GM21576 (cell line): ENCODE measurements at regions not wholly inside any gene's neighbourhood (a gene's known extent, or its start where the extent isn't known, plus 50 kb on each side); places are given as distances from the start of the nearest gene placed in this dataset.

Experiments used
- ATAC-seq: cut with Tn5 transposase; IDR thresholded peaks from one replicate; pipeline ENCODE4 v1.9.1; 2021; ENCODE audit warnings: mild to moderate bottlenecking, moderate library complexity; ENCODE audit not compliant: unreplicated experiment

DNA sequence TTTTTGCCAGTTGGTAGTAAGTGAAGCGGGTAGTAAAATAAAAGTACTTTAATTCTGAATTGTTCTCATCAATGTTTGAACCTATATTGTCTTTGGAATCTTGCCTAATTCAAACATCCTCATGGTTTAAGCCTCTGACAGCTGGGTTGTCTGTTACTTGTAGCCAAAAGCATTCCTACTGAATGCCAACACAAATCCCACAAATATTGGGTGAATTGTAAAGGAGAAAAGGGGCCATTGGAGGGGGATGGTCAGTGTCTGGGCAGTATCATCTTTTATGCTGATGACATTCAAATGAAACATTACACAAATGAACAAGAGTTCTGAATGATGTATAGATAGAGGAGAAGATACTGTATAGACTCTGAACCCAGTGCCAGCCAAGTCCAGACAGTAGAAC is 309.5 kb downstream of the OSTF1 start:
- ATAC-seq, result no peak

DNA sequence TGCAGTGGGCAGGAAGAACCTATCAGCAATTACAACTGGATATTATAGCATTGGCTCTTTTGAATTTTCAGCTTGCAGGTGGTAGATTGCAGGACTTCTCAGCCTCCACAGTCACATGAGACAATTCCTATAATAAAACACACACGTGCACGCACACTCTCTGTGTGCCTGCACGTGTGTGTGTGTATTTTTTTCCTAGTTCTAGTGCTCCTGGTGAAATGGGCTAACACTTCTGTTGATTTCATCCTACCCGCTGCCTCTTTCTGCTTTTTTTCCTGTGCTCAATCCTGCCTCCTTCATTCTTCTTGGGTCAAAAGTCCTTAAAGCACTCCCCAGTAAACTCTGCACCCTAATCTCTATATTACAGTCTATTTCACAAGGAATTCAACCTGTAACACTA is 320.1 kb downstream of the OSTF1 start:
- no peak for ATAC-seq

DNA sequence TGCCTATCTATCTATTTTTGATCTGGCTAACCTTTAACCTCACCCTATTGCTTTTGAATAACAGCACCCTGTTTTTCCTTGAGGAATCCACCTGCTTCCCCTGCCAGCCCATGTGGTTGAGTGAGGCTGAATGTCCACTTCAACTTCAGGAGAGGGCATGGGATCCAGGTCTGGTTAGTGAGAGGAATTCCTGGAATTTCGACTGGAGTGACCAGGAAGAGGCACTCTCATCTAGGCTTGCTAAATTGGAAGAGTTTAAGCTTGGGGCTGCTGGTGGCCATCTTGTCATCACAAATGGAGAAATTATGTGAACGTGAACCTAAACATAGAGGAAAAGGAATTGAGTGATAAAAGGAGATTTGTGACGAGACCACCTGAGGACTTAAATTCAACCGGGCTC is 322.1 kb downstream of the OSTF1 start:
- ATAC-seq, result no peak

DNA sequence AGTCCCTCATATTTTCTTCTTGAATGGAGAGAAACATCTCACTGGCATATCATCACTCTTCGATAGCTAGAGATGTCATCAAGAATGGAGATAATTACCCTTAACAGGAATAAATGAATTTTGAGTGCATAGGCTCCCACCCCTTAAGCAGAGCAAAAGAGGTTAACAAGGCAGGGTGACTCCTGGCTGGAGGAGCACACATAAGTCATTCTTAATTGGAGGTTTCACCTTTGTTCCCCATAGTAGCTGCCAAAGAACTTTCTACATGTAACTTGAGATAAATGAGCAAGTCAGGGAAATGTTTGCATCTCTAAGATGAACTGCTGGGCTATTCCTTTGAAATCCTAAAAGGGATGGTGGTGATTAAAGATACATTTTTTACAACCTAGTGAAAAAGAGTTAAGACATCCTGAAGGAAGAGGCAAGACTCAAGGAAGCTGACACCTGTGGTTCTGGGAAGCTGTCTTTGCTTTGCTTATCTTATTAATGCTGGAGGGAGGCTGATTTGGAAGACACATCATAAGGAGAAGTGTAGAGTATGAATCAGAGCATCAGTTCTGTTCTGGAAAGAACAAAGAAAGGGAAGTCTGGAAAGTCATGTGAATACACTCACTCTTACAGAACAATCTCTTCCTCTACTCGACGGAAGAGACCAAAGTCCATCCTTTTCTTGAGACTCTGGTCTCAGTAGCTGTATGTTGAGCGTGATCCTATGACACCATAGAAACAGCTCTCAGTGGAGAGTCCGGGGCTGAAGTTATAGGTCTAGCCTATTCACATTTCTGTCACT is 326.3 kb downstream of the OSTF1 start:
- no peak for ATAC-seq

DNA sequence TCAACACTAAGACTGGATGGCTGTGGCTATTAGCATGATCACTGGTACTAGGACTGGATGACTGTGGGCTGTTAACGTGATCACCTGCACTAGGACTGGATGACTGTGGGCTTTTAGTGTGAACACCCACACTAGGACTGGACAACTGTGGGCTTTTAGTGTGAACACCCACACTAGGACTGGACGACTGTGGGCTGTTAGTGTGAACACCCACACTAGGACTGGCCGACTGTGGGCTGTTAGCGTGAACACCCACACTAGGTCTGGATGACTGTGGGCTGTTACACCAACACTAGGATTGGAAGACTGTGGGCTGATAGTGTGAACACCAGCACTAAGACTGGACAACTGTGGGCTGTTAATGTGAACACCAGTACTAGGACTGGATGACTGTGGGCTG is 329.2 kb downstream of the OSTF1 start:
- no peak for ATAC-seq

DNA sequence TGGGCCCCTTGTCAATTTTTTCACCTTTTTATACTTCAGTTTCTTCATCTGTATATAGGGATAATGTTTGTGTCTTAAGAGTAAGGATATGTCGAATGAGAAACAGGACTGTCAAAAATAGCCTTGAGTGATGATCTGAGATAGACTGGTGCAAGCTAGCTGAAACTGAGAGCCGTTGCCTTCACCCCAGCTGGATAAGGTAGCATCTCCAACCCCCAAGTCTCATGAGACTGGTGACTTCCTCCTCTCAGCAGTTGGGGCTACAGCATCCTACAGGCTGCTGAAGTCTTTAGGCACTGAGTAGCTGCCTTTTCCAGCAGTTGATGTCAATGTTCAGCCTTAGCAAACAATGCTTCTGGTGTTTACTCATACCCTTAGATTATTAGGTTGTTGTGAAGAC is 330.2 kb downstream of the OSTF1 start:
- ATAC-seq, result peak; percentile 70

DNA sequence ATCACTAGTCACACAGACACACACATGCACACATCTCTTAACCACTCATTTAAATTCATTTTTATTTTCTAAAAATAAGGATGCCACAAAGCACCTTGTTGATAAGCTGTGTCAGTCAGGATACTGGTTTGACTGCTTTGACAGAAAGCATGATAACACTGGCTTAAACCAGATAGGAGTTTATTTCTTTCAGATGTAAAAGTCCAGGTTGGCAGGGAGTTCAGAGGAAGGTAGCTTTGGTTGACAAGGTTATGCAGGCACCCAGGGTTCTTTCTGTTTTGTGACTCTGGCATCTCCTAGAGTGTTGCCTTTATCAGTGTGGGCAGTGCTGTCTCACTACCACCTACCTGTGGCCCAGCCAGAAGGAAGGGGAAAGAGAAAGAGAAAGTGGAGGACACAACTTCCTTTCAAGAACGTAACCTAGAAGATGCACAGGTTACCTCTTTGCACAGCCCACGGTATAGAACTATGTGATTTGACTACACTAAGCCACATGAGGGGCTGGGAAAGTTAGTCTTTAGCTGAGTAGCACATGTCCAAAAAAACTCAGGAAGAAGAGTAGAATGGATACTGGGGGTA is 334.7 kb downstream of the OSTF1 start:
- ATAC-seq, result no peak

DNA sequence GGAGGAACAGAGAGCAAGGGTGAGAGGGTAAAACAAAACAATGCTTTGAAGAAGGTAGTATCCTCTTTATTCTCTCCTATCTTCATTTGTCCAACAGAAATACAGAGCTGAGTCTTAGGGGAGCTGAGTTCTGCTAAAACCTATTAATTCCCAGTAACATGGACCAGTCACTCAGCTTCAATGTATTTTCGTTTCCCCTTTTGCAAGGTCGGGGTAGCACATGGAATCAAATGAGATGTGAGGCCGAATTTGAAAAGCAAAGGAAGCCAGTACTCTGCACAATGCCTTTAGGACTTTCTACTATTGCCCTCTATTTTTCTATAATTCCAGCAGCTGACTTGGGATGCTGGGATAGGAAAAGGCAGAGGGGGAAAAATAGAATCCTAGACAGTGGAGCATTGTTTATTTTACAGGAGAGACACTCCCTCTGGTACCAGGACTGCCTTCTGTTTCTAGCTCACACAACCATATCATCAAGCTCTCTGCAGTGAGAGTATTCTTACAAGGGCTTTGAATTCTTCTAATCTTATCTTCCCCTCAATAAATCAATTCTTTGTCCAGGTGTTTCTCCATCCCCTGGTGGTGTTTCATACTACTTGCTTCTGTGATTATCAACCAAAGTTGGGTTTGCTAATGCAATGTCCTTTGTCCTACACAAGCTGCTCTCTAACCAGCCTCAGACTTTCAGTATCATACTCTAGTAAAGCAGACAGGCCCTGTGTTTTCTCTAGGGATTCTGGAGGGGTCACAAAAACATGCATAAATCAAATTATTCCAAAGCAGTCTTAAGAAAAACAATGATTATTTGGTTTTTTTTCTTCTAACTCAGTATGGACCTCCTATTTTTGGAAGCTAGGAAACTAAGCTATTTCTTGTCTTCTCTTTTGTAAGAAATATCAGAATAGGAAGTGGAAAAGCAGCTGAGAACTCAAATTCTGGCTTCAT is 341.5 kb downstream of the OSTF1 start:
- no peak for ATAC-seq

DNA sequence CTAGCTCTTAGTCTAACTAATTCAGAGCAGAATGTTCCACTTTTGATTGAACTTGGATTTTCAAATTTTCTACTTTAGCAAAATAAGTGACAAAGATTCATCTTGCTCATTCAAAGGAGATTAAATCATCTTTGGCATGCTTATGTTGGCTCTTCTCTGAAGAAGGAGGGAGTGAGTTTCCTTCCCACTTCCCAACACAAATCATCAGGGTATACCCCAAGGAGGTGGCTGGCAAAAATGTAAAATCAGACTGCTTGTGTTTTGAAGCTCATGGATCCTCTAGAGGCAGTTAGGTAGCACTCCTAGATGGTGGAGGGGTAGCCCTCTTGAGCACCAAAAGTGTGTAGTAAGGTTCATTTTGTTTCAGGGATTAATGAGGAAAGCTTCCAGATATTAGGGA is 343.1 kb downstream of the OSTF1 start:
- ATAC-seq, result no peak

DNA sequence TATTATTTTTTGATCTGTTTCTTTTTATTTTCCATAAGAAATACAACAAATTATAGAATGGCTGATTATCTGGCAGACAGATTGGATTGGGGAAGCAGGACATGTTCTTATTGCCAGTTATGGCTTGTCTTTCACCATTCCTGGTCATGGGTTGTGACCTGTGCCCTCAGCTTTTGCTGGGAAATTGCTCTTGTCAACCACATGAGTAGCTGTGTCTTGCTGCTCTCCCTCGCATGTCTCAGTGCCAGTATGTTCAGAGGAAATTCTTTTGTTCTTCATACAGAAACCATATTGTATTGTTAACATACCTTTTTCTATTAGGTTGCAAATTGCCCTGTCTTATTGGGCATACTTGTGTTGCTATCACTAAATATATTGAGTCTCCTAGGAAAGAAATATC is 344.1 kb downstream of the OSTF1 start:
- ATAC-seq, result no peak

DNA sequence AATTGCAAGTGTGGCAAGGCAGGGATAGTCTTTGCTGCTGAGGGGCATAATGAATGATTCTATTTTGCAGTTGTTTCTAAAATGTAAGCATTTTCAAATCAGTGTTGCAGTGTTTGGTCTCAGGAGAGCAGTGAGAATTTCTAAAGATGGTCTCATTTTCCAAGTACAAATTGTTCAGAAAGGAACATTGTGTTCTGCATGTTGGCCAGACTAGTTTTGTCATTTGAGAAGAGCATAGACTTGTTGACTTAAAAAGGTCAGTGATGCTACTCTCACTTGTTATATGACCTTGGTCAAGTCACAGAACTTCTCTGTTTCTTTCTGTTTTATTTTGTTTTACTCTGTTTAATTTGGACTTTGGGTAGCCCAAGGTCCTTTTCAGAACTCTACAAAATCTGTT is 344.6 kb downstream of the OSTF1 start:
- no peak for ATAC-seq

DNA sequence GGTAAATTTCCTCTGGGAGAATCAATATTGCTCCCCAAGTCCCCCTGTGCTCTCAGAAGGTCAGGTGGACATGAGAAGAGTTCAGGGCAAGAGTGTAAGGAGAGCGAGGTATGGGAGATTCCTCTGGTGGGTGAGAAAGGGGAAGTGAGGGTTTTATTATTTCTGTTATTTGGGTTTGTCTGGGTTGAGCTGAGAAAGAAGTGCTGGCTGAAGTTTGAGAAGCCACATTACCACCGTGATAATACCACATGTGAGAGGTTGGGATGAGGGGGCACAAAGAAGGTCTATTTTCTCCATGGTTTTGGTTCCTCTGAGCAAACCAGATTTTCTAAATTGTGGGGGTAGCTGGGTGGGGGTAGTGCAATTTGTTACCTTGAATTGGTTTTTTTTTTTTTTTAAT is 350.4 kb downstream of the OSTF1 start:
- ATAC-seq, result no peak

DNA sequence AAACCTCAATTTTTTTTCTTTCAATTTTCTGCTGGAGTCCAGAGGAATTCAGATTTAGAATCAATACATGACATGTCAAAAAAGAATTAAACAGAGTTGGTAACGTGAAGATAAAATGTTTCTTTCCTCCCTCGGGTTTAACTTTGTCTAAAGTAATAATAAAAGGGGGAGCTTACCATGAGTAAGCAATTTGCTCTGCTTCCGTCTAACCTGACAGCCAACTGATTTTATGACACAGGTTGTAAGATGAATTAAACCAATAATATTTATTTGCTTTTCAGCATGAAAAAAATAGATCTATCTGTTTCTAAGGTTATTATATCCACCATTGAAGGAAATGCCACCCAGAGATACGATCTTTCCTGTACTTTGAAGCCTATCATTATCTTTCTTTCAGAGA is 352.6 kb downstream of the OSTF1 start:
- no peak for ATAC-seq

DNA sequence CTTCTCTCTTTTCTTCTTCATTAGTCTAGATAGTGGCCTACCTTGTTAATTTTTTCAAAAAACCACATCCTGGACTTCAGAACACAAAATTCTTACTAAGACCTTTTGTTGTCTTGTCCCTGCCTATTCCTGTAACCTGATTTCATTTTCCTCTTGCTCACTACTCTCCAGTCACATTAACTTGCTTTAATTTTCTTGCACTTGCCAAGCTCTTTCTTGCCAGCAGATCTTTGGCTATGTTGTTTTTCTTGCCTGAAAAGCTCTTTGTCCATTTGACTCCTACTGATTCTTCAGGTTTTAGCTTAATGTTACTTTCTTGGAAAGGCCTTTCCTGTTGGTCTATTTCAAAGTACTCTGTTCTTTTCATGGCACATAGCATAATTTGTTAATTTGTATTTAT is 356.8 kb downstream of the OSTF1 start:
- no peak for ATAC-seq

DNA sequence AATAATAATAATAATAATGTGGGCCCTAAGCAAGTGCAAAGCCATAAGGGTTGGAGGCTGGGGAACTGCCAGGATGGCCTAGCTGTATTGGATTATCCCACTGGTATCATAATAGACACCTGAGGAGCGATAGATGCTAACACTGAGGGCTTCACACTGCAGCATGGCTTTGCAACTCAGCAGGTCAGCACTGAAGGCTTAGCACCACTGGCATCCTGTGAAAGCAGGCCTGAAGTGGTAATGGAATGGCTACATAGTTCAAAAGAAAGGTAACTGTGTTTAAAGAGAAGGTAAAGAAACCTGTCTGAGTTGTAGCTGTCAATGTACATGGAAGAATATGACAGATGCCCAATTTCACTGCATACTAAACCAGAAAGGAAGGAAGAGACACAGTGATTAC is 359.0 kb downstream of the OSTF1 start:
- ATAC-seq, result no peak

DNA sequence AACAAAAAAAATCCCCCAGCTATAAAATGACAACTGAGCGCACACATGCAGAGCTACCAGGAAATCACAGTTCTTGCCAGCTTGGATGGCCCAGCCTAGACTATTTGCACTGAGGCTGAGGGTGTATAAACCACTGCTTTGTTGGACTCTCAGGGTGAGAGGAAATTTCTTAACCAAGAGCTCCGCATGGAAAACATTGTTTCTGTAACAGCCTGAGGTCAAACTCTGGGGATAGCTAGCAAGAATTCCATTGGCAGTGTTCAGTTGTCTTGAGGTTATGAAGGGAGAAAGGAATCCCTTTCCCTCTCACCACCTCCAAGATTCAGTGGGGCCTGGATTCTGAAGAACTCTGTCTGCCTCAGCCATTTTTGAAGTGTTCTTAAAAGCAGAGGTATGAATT is 360.0 kb downstream of the OSTF1 start:
- no peak for ATAC-seq

DNA sequence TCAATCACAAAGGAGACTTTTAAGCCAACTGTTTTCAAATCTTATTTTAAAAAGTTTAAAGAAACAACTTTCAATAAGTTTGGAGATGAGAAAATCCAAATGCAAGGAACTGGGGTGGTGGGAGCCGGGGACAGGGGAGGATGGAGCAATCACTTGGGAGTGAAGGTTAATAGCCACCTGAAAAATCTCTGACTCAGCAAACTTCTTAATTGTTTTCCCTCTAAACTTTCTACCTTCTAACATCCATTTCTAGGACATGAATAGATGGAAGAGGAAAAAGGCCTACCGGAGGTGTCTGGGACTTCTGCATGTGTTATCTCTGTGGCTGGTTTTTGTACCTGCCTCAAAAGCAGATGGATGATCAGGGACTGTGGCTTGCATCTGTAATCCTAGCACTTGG is 360.6 kb downstream of the OSTF1 start:
- ATAC-seq, result no peak

DNA sequence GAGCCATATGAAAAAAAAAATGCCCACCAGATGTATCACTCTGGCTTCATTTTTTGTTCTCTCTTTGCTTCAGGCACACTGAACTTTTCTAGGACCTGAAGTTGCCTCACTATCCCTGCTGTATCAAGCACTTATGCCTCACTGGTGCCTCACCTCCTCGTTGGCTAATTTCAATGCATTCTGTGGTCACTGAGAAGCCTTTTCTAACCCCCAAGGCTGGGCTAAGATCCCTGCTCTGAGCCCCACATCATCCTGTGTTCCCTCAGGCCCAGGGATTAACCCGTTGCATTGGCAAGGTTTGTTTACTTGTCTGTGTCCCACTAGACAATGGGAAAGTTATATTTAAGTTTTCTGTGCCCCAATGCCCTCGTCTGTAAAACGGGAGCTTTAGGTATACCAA is 362.7 kb downstream of the OSTF1 start:
- no peak for ATAC-seq

DNA sequence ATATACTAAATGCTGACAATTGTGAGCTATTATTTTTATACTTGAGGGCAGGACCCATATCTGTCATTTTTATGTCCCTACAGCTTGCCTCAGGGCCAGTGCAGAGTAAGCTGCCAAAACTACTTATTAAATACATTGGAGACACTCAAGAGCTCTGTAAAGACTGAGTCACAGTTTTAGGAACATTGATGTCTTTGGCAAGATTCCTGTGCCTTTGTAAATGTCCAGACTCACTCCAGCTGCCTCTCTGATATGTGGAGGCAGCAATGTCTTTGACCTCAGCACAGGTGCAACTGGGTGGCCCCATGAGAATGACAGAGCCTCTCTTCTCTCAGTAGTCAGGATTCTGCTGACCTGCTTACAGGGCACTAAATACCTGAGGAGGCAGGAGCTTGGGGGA is 363.2 kb downstream of the OSTF1 start:
- no peak for ATAC-seq

DNA sequence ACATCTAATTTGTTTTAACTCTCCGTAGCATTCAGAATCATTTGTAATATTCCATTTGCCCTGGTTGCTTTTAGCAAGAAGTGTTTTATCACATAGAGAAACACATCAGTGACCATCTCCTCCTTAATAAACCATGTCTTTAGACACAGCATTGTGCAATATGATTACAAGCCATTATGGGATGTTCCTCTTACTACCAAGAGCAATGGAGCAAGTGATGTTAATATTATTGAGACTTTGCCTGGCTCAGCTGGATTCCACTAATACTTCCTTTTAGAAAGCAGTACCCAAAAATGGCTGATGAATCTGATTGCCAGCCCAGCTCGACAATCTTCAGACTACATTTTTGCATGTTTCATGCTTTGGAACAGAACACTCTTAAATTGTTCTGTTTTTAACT is 364.2 kb downstream of the OSTF1 start:
- no peak for ATAC-seq

DNA sequence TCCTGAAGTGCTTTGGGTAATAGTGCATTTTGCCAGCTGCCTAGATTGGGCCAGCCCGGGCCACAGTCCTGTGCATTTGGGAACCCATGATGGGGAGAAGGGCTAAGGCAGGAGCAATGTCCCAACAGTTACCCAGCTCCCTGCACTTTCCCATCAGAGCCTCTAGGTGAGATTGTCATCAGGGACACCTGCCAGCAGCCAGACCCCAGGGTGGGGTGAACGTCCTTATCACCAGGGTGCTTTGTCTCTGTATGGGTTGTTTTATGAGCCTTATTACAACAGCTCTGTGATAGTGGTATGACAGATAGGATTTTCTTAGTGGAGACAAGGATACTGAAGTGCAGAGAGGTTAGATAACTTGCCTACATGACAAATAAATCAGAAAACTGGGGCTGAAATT is 365.7 kb downstream of the OSTF1 start:
- no peak for ATAC-seq

DNA sequence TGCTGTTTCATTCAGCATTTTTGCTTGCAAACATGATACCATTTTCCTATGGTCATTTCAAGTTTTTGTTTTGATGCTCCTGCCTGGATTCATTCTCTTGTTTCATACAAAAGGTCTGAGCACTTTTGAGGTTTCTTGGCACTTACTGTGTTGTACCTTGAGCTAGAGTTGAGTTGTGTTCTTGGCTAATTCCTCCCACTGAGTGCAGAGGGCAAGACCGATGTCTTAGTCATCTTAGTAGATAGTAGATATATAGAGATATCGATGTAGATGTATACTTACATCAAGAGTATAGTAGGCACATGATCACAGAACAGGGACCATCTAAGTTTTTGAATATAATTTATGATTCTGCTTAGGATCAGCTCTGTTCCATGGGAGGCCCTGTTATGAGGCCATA is 366.6 kb downstream of the OSTF1 start:
- ATAC-seq, result no peak
